LNCaP clone FGC (cell line): ENCODE measurements at regions not wholly inside any gene's neighbourhood (a gene's known extent, or its start where the extent isn't known, plus 50 kb on each side); places are given as distances from the start of the nearest gene placed in this dataset.

Source experiments
- DNase-seq: peaks from one replicate; pipeline ENCODE4 v3.0.0-alpha.2; 2011; ENCODE audit warnings: low read depth
- H3K4me3 ChIP-seq: 2 replicates; pipeline ENCODE4 v1.5.1; 2011; ENCODE audit warnings: mild to moderate bottlenecking, low read depth, low read length, control low read depth
- TF ChIP-seq, protein P1 (sequence below): IDR thresholded peaks from 2 replicates; pipeline ENCODE4 v1.5.1; 2012; ENCODE audit warnings: mild to moderate bottlenecking; ENCODE audit not compliant: control insufficient read depth, insufficient read depth; ENCODE audit errors: extremely low read depth

DNA sequence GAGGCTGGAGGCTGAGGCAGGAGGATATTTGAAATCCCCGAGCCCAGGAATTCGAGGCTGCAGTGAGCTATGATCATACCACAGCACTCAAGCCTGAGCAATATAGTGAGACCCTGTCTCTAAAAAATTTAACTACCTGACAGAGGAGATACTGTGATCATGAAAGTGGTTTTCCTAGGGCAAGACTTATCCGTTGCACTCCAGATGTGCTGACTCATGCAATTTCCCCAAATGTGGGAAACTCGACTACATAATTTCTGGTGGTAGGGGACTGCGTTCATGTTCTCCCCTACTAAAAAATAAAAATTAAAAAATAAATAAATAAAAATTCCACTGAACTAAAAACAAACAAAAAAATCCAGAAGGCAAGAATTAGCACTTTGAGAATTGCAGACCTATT is 271.7 kb downstream of the SHQ1 start:
- TF ChIP-seq, protein P1, sequence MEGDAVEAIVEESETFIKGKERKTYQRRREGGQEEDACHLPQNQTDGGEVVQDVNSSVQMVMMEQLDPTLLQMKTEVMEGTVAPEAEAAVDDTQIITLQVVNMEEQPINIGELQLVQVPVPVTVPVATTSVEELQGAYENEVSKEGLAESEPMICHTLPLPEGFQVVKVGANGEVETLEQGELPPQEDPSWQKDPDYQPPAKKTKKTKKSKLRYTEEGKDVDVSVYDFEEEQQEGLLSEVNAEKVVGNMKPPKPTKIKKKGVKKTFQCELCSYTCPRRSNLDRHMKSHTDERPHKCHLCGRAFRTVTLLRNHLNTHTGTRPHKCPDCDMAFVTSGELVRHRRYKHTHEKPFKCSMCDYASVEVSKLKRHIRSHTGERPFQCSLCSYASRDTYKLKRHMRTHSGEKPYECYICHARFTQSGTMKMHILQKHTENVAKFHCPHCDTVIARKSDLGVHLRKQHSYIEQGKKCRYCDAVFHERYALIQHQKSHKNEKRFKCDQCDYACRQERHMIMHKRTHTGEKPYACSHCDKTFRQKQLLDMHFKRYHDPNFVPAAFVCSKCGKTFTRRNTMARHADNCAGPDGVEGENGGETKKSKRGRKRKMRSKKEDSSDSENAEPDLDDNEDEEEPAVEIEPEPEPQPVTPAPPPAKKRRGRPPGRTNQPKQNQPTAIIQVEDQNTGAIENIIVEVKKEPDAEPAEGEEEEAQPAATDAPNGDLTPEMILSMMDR, result no peak
- H3K4me3 ChIP-seq, result no peak overlapping the region
- no peak for DNase-seq

DNA sequence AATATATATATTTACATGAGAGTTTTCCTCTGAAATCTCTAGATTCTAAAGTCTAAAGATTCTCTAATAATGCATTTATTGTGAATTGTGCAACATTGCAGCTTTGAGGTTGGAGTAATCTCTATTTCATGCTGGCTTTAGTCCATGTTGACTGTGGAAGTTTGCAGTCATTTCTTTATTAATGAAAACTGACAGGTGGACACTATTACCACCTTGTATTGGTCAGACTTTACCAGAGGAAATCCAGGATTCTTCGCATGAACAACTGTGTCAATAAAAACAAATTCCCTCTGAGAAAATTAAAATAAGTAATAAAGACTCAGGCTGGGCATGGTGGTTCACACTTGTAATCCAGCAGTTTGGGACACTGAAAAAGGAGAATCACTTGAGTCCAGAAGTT is 274.1 kb downstream of the SHQ1 start:
- DNase-seq, result no peak
- TF ChIP-seq, protein P1, result no peak
- no peak overlapping the region for H3K4me3 ChIP-seq

DNA sequence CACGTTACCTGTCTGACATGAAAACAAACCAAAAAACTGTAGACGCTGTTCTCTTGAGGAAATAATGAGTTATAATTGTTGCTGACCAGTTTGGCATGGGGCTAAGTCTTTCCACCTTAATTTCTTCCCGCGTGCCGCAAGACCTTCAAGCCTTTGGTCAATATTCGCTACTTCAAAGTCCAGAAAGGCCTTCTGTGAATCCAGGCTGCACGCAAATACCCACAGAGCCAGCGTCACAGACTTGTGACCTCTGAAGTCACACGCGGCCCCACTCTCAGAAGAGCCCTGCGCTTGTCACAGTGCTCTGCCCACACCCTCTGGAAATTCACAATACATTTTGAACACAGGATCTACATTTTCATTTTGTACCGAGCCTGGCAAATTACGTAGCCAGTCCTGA is 275.2 kb downstream of the SHQ1 start:
- TF ChIP-seq, protein P1, result no peak
- no peak overlapping the region for H3K4me3 ChIP-seq
- no peak for DNase-seq

DNA sequence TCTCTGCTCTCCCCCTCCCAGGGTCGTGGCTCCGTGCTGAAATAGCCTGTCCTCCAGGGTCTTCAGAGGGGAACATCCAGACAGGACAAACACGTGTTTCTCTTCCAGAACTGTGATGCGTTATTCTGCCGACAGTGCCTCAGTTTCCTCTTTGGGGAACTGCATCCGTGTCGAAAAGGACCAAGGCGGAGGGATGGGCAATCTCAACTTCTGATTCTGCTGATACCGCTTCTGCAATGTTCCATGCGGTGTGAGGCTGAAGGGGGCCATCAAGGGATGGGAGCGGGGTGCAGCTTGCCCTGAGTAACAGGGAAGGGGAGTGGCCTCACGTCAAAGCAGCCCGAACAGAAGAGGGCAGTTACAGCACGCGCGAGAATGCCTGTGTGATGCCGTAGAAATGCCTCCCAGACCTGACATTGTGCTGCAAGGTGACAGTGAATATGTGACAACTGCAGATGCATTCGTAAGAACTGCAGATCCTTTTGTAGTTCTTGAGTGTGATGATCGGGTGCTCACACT is 275.7 kb downstream of the SHQ1 start:
- no peak overlapping the region for H3K4me3 ChIP-seq
- DNase-seq, result no peak
- TF ChIP-seq, protein P1, result no peak

DNA sequence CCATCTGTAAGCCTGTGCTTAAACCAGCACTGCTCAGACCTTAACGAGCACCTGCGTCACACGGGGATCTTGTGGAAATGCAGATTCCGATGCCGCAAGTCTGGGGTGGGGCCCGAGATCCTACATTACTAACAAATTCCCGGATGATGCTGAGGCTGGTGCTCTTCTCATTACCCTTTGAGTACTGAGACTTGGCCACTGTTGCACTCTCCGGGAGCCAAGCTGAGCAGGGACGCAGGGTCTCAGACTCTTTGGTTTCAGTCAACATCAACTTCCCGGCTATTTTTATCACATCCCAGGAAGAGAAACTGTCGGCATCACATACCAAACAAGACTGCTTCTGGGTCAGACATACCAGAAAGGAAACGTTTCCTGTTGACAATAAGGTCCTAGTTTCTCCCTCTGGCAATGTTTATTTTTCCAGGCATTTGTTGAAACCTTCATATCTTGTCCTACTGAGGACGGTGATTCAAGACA is 276.6 kb downstream of the SHQ1 start:
- DNase-seq, result no peak
- TF ChIP-seq, protein P1, result no peak
- H3K4me3 ChIP-seq, result no peak overlapping the region

DNA sequence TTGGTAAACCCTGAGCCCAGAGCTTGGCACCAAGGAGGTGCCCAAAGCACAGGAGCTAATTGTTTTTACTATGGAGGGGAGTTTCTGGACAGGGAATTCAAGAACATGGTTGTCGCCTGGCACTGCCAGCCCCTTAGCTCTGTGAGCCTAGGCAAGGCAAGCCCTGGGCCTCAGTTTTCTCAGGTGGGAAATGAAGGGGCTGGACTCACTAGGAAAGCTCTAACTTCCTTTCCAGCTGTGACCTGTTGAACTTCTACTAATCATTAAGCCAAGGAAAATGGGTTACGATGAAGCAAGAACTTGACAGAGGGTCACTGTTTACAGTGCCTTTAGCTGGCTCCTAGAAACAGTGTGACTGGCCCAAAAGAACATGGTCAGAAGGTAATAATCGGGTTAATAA is 277.2 kb downstream of the SHQ1 start:
- no peak for DNase-seq
- TF ChIP-seq, protein P1, result no peak
- no peak overlapping the region for H3K4me3 ChIP-seq

DNA sequence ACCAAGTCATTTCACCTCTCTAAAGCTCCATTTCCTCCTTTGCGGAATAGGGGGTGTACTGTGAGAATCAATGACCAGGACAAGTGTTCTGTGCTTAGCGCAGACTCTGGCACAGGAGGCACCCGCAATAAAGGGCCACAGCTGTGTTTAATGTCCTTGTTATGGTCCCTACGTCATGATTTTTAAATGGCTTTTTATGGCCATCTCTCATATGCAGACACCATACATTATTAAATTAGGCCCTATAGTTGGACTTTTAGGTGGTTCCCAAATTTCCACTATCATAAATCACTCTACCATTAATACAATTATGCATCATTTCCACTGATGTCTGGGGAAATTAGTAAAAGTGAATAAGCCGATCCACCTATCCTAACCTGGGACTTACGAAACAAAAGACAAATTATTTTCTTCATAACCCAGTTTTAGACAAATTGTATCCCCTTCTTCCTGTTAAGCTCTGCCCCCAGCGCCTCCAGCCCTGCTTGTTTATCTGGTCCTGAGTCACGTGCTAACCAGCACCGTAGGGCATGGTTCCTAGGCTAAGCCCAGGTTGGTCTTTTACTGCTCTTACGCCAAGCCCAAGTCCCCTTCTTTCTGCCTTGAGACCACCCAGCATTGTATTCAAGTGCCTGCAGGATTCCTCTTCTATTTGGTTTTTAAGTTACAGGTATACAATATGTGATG is 278.3 kb downstream of the SHQ1 start:
- H3K4me3 ChIP-seq, result no peak overlapping the region
- no peak for DNase-seq
- TF ChIP-seq, protein P1, result no peak
